ENCODE measurements at regions not wholly inside any gene's neighbourhood (a gene's known extent, or its start where the extent isn't known, plus 50 kb on each side); places are given as distances from the start of the nearest gene placed in this dataset.

DNA sequence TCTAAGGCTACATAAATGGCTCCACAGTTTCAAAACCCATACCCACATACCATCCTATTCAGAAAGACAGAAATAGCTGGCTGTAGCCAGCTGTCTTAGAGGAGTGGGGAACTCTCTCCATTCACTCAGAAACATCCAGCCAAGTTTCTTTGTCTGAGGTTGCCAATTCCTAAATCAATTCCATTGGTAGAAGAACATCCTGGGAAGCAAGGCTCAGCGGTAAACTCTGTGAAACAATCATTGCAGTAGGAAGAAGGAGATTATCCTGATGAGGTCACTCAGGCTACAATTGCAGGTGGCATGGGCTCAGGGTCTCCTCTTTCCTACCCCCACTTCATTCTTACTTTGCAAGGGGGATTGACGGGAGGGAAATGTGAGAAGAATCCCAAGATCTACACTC, 154.0 kb downstream of the ETV1 start:
- Mint-ChIP-seq H3K4me3 (no peak overlapping the region), H3K4me1 (peaks cover 9% of the 10 kb centered on the region), H3K27ac (ENCODE audit: low read depth) (no peak overlapping the region), H3K9me3 (no peaks in the 10 kb centered on the region), H3K36me3 (ENCODE audit: insufficient read depth) (no peaks in the 10 kb centered on the region), H3K27me3 (peaks cover 9% of the 10 kb centered on the region)
- ATAC-seq (replicated peaks; ENCODE audit: extremely low read depth, poor library complexity, severe bottlenecking) (no peak), DNase-seq (ENCODE audit: low spot score in 2 of 2) (no peak)

DNA sequence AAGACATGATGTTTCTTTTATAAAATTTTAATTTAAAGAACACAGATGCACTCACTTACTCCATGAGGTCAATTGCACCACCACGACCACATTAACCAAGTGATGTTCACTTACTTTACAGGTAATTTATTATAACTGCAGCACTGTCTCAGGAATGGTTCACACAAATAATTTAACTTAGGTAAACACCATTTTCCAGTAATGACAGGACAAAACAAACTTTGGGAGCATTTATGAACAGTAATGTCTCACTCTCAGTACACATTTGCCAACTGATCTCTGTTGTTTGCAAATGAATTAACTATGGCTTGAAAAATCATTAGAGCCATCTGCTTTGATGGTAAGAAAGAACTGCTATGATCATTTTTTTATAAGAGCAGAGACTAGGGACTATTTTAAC, 150.4 kb downstream of the ETV1 start:
- H3K9me3 Mint-ChIP-seq: no peaks in the 10 kb centered on the region
- no peak for ATAC-seq (replicated peaks; ENCODE audit: extremely low read depth, poor library complexity, severe bottlenecking)

More for the DNA sequence above, 150.4 kb downstream of the ETV1 start:
- H3K27me3 Mint-ChIP-seq: peaks cover 9% of the 10 kb centered on the region
- H3K27ac Mint-ChIP-seq (ENCODE audit: low read depth): no peak overlapping the region
- H3K36me3 Mint-ChIP-seq (ENCODE audit: insufficient read depth): no peaks in the 10 kb centered on the region
- no peak overlapping the region for H3K4me3 Mint-ChIP-seq
- peaks cover 8% of the 10 kb centered on the region for H3K4me1 Mint-ChIP-seq
- DNase-seq (ENCODE audit: low spot score in 2 of 2): no peak

Data from central memory CD8-positive, alpha-beta T cell (primary cell).